Upper lobe of left lung (tissue), 4 donors: ENCODE measurements at regions not wholly inside any gene's neighbourhood (a gene's known extent, or its start where the extent isn't known, plus 50 kb on each side); places are given as distances from the start of the nearest gene placed in this dataset.

ENCODE experiments used
- POLR2A ChIP-seq, 4 donors: fragments of 450-650 bp; IDR thresholded peaks; one replicate each; pipeline ENCODE4 v1.5.1; 2016 to 2017; ENCODE audit warnings: antibody characterized with exemption in 4 of 4, mild to moderate bottlenecking in 2 of 4
- TF ChIP-seq, protein P1 (sequence below), 6 experiments: fragments of 450-650 bp in 4 of 6; fragments of 200-600 bp in 2 of 6; sonication (generic) in 2 of 6; IDR thresholded peaks; one replicate each; pipeline ENCODE4 v1.5.1; 2016 to 2019; ENCODE audit warnings: antibody characterized with exemption in 6 of 6

DNA sequence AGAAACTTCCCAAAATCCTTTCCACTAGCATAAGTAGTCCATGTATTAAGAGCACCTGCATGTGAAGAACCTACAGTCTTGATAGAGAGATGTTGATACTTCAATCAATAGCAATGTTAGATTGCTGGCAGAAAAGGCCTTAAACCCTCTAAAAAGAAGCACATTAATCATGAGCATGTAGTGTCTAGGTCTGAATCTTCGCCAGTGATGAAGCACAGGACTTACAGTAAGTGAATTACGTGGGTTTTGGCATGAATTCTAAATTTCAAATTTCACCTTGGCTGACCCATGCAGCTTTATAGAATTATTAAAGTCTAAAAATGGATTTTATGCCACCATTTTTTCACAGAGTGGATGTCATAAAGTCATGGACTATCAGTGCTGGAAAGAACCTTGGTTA lies 791.6 kb upstream of the NOVA1 start:
- TF ChIP-seq, protein P1, sequence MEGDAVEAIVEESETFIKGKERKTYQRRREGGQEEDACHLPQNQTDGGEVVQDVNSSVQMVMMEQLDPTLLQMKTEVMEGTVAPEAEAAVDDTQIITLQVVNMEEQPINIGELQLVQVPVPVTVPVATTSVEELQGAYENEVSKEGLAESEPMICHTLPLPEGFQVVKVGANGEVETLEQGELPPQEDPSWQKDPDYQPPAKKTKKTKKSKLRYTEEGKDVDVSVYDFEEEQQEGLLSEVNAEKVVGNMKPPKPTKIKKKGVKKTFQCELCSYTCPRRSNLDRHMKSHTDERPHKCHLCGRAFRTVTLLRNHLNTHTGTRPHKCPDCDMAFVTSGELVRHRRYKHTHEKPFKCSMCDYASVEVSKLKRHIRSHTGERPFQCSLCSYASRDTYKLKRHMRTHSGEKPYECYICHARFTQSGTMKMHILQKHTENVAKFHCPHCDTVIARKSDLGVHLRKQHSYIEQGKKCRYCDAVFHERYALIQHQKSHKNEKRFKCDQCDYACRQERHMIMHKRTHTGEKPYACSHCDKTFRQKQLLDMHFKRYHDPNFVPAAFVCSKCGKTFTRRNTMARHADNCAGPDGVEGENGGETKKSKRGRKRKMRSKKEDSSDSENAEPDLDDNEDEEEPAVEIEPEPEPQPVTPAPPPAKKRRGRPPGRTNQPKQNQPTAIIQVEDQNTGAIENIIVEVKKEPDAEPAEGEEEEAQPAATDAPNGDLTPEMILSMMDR (IDR thresholded peaks at IDR 0.05), result no peak
- no peak for TF ChIP-seq POLR2A (IDR thresholded peaks at IDR 0.05)
